Liver (tissue), 7 donors: ENCODE measurements at regions not wholly inside any gene's neighbourhood (a gene's known extent, or its start where the extent isn't known, plus 50 kb on each side); places are given as distances from the start of the nearest gene placed in this dataset.
"Not testable (repeated sequence)": the region's sequence is repeated elsewhere in the genome, so short reads cannot be mapped to it uniquely, and the experiment has no call there.

Source experiments
- DNase-seq: peaks from one replicate; pipeline ENCODE4 v3.0.0-alpha.2; 2017; ENCODE audit warnings: low spot score
- H3K27ac ChIP-seq, 2 donors: one replicate each; pipeline ENCODE4 v1.7.0; 2013; ENCODE audit warnings: inconsistent platforms in 2 of 2, low read length in 2 of 2, control low read depth in 1 of 2, low read depth in 1 of 2, mild to moderate bottlenecking in 1 of 2
- H3K27me3 ChIP-seq, 4 donors: one replicate each; pipeline versions ENCODE4 v1.6.1 to v1.7.0; 2013; ENCODE audit warnings: low read length in 3 of 4, inconsistent platforms in 1 of 4, mild to moderate bottlenecking in 1 of 4, moderate library complexity in 1 of 4; ENCODE audit not compliant: control insufficient read depth in 4 of 4, insufficient read depth in 4 of 4
- H3K36me3 ChIP-seq, 4 donors: one replicate each; pipeline versions ENCODE4 v1.6.1 to v1.7.0; 2013; ENCODE audit warnings: low read length in 3 of 4, mild to moderate bottlenecking in 3 of 4, low read depth in 1 of 4, moderate library complexity in 1 of 4; ENCODE audit not compliant: control insufficient read depth in 4 of 4, insufficient read depth in 3 of 4
- H3K4me1 ChIP-seq, 4 donors: one replicate each; pipeline versions ENCODE4 v1.6.1 to v1.7.0; 2013; ENCODE audit warnings: low read length in 3 of 4, mild to moderate bottlenecking in 3 of 4, moderate library complexity in 1 of 4; ENCODE audit not compliant: control insufficient read depth in 4 of 4, insufficient read depth in 4 of 4
- H3K4me3 ChIP-seq, 3 donors: one replicate each; pipeline versions ENCODE4 v1.6.1 to v1.7.0; 2013; ENCODE audit warnings: low read length in 3 of 3, control low read depth in 1 of 3, low read depth in 1 of 3, mild to moderate bottlenecking in 1 of 3
- H3K9ac ChIP-seq, 2 donors: one replicate each; pipeline ENCODE4 v1.7.0; 2013; ENCODE audit warnings: low read length in 2 of 2, mild to moderate bottlenecking in 2 of 2, moderate library complexity in 2 of 2, control low read depth in 1 of 2, low read depth in 1 of 2
- H3K9me3 ChIP-seq, 4 donors: one replicate each; pipeline versions ENCODE4 v1.6.1 to v1.7.0; 2013; ENCODE audit warnings: low read length in 3 of 4; ENCODE audit not compliant: control insufficient read depth in 4 of 4
- ATF3 ChIP-seq: IDR thresholded peaks from 2 replicates; pipeline ENCODE4 v1.6.1; 2016; ENCODE audit warnings: antibody characterized with exemption
- EGR1 ChIP-seq, 2 donors: IDR thresholded peaks; 2 replicates each; pipeline ENCODE4 v1.6.1; 2016 to 2018; ENCODE audit warnings: antibody characterized with exemption in 2 of 2, low read depth in 2 of 2
- GABPA ChIP-seq, 2 donors: IDR thresholded peaks in 1 of 2; conservative IDR thresholded peaks in 1 of 2; 2 replicates each; pipeline ENCODE4 v1.6.1; 2016; ENCODE audit warnings: antibody characterized with exemption in 2 of 2, mild to moderate bottlenecking in 1 of 2, moderate library complexity in 1 of 2
- HNF4G ChIP-seq: IDR thresholded peaks from 2 replicates; pipeline ENCODE4 v1.6.1; 2016; ENCODE audit warnings: antibody characterized with exemption
- JUND ChIP-seq, 2 donors: IDR thresholded peaks; 2 replicates each; pipeline ENCODE4 v1.6.1; 2016; ENCODE audit warnings: antibody characterized with exemption in 2 of 2
- NR2F2 ChIP-seq: IDR thresholded peaks from 2 replicates; pipeline ENCODE4 v1.6.1; 2016; ENCODE audit warnings: antibody characterized with exemption
- RAD21 ChIP-seq, 2 donors: IDR thresholded peaks; 2 replicates each; pipeline ENCODE4 v1.6.1; 2016; ENCODE audit warnings: antibody characterized with exemption in 2 of 2, mild to moderate bottlenecking in 2 of 2
- SP1 ChIP-seq: IDR thresholded peaks from 2 replicates; pipeline ENCODE4 v1.6.1; 2018; ENCODE audit warnings: antibody characterized with exemption, mild to moderate bottlenecking
- TAF1 ChIP-seq: conservative IDR thresholded peaks from 2 replicates; pipeline ENCODE4 v1.6.1; 2016; ENCODE audit warnings: antibody characterized with exemption, mild to moderate bottlenecking
- ZBTB33 ChIP-seq: IDR thresholded peaks from 2 replicates; pipeline ENCODE4 v1.6.1; 2016; ENCODE audit warnings: antibody characterized with exemption
- WGBS: extraction: QIAGEN DNeasy Blood & Tissue Kit; methylation state at CpG from one replicate; pipeline ENCODE4 v1.1.7; 2013; 5-methylcytosine and 5-hydroxymethylcytosine counted together
- TF ChIP-seq, protein P1 (sequence below): IDR thresholded peaks from 2 replicates; pipeline ENCODE4 v1.6.1; 2016; ENCODE audit warnings: antibody characterized with exemption, mild to moderate bottlenecking
- donor health status: healthy.
- donor health status: healthy.
- donor health status: healthy.
- donor health status: healthy.

- TF ChIP-seq ZBTB33 (no peak), HNF4G (no peak), ATF3 (no peak), NR2F2 (no peak), TAF1 (no peak)
These were observed 78.2 kb upstream of the BCL2L14 start (continued) for GRCh38 chr12:11992515-11992914.

DNA sequence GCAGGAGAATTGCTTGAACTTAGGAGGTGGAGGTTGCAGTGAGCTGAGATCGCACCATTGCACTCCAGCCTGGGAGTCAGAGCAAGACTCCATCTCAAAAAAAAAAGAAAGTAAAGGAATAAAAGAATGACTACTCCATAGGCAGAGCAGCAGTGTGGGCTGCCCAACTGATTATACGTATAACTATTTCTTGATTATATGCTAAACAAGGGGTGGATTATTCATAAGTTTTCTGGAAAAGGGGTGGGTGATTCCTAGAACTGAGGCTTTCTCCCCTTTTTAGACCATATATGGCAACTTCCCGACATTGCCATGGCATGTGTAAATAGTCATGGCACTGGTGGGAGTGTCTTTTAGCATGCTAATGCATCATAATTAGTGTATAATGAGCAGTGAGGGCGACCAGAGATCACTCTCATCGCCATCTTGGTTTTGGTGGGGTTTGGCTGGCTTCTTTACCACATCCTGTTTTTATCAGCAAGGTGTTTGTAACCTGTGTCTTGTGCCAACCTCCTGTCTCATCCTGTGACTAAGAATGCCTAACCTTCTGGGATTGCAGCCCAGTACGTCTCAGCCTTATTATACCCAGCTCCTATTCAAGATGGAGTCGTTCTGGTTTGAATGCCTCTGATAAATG, 72.3 kb upstream of the BCL2L14 start:
- H3K36me3 ChIP-seq, H3K4me1 ChIP-seq, H3K4me3 ChIP-seq, H3K9ac ChIP-seq, H3K9me3 ChIP-seq, H3K27me3 ChIP-seq, DNase-seq, H3K27ac ChIP-seq: not testable (repeated sequence)
- WGBS: 88% methylated on average over 7 of the region's 7 CpGs

DNA sequence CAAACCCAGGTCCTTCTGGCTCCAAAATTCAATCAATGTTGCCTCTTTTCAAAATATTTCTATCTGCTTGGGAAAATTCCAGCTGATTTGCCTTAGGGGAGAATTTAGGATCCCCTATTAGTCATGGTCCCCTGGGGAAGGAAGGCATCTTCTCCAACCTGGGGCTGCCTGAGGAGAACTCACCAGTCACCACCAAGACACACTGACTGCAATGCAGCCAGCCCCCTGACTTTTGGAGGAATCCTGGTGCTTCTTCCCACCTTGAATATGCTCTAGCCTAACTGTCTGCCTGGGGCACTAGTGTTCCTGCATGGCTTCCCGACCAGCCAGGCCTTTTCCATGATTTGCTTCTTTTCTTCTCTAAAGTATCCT, 71.8 kb upstream of the BCL2L14 start:
- no peak for DNase-seq
- Histone ChIP-seq H3K4me3 (no peak overlapping the region), H3K27me3 (no peaks in the 10 kb centered on the region), H3K9me3 (no peaks in the 10 kb centered on the region), H3K27ac (no peak overlapping the region), H3K36me3 (no peaks in the 10 kb centered on the region), H3K9ac (no peak overlapping the region), H3K4me1 (no peaks in the 10 kb centered on the region)
- TF ChIP-seq RAD21 (IDR thresholded peaks at IDR 0.05) (no peak), ATF3 (no peak), NR2F2 (no peak), EGR1 (IDR thresholded peaks at IDR 0.05; ENCODE audit: low read depth in 2 of 2) (no peak), SP1 (no peak), JUND (IDR thresholded peaks at IDR 0.05) (no peak), HNF4G (no peak), GABPA (IDR thresholded peaks at IDR 0.05 in 1 of 2, conservative IDR thresholded peaks at IDR 0.05 in 1 of 2) (no peak)
- TF ChIP-seq, protein P1, sequence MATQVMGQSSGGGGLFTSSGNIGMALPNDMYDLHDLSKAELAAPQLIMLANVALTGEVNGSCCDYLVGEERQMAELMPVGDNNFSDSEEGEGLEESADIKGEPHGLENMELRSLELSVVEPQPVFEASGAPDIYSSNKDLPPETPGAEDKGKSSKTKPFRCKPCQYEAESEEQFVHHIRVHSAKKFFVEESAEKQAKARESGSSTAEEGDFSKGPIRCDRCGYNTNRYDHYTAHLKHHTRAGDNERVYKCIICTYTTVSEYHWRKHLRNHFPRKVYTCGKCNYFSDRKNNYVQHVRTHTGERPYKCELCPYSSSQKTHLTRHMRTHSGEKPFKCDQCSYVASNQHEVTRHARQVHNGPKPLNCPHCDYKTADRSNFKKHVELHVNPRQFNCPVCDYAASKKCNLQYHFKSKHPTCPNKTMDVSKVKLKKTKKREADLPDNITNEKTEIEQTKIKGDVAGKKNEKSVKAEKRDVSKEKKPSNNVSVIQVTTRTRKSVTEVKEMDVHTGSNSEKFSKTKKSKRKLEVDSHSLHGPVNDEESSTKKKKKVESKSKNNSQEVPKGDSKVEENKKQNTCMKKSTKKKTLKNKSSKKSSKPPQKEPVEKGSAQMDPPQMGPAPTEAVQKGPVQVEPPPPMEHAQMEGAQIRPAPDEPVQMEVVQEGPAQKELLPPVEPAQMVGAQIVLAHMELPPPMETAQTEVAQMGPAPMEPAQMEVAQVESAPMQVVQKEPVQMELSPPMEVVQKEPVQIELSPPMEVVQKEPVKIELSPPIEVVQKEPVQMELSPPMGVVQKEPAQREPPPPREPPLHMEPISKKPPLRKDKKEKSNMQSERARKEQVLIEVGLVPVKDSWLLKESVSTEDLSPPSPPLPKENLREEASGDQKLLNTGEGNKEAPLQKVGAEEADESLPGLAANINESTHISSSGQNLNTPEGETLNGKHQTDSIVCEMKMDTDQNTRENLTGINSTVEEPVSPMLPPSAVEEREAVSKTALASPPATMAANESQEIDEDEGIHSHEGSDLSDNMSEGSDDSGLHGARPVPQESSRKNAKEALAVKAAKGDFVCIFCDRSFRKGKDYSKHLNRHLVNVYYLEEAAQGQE: no peak
- 96% methylated on average over 1 of the region's 1 CpG for WGBS
